ENCODE measurements at regions not wholly inside any gene's neighbourhood (a gene's known extent, or its start where the extent isn't known, plus 50 kb on each side); places are given as distances from the start of the nearest gene placed in this dataset.

DNA sequence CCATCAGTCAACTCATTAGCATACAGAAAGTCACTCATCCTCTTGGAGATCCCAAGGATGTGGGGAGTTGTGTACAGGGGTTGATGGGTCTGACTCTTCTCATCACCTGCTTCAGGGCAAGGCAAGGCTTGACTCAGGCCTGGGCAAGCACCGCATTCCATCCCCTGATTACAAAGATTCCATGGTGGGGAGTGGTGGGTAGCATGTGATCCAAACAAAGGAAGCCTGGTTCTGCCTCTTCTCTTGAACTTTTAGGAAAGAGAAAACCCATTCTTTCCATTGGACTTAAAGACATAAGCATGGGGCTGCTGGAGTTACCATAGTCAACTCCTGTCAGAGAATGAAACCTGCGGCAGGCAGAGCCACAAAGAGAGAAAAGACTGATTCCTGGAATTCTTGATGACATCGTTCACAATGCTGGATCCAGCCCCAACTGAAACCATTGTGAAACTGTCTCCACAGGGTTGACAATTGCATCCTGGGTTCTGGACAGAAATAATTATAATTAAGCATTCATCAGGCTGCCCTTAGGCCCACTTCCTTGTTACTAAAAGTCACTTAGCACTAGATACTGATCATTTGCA is 235.8 kb upstream of the KCNG1 start:
- no peaks in the 10 kb centered on the region for H3K27me3 ChIP-seq (ENCODE audit: control insufficient read depth, insufficient read depth, low read length, poor library complexity, severe bottlenecking)
- Mint-ChIP-seq H3K36me3 (ENCODE audit: low read depth) (peaks cover 8% of the 10 kb centered on the region), H3K4me1 (peaks cover 23% of the 10 kb centered on the region), H3K9me3 (peaks cover 4% of the 10 kb centered on the region), H3K4me3 (no peak overlapping the region), H3K27me3 (ENCODE audit: insufficient read depth) (peaks cover under 1% of the 10 kb centered on the region), H3K27ac (peak overlapping the region; percentile 74)
- no peak overlapping the region for H3K9ac ChIP-seq (ENCODE audit: extremely low read depth, low read length, poor library complexity, severe bottlenecking)
- peaks cover 5% of the 10 kb centered on the region for H3K9me3 ChIP-seq (ENCODE audit: control insufficient read depth, low read length)
- DNase-seq: no peak
- no peak overlapping the region for H3K4me3 ChIP-seq (ENCODE audit: low read length)
- no peaks in the 10 kb centered on the region for H3K4me1 ChIP-seq (ENCODE audit: control insufficient read depth, insufficient read depth, low read length)
- TF ChIP-seq, protein P1, sequence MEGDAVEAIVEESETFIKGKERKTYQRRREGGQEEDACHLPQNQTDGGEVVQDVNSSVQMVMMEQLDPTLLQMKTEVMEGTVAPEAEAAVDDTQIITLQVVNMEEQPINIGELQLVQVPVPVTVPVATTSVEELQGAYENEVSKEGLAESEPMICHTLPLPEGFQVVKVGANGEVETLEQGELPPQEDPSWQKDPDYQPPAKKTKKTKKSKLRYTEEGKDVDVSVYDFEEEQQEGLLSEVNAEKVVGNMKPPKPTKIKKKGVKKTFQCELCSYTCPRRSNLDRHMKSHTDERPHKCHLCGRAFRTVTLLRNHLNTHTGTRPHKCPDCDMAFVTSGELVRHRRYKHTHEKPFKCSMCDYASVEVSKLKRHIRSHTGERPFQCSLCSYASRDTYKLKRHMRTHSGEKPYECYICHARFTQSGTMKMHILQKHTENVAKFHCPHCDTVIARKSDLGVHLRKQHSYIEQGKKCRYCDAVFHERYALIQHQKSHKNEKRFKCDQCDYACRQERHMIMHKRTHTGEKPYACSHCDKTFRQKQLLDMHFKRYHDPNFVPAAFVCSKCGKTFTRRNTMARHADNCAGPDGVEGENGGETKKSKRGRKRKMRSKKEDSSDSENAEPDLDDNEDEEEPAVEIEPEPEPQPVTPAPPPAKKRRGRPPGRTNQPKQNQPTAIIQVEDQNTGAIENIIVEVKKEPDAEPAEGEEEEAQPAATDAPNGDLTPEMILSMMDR (conservative IDR thresholded peaks at IDR 0.05): no peak
- WGBS, 2 experiments (ENCODE audit: insufficient coverage in 1 of 2, insufficient read length in 1 of 2): 89 to 100% methylated on average over 2 to 3 of the region's 3 CpGs
- no peaks in the 10 kb centered on the region for H3K36me3 ChIP-seq (ENCODE audit: control insufficient read depth, insufficient read depth, low read length)
- H3K27ac ChIP-seq (ENCODE audit: low read depth, low read length): no peak overlapping the region

DNA sequence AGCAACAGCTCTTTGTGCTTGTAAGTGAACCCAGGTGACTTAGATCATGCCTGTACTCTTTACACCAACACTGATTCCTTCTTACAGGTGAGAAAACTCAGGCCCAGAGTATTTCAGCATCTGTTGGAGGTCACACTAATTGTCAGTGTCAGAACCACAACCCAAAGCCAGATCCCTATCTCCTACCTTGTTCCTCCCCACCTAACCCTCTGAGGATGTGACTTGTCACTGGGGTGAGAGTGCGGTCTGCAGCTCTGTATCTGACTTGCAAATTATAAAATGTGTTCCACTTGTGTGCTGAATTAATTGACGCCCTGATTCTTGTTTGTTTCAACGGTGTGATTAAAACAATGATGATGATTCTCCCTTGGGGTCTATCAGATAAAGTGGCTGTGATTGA is 232.5 kb upstream of the KCNG1 start:
- Histone ChIP-seq H3K9me3 (ENCODE audit: control insufficient read depth, low read length) (peaks cover 22% of the 10 kb centered on the region), H3K4me3 (ENCODE audit: low read length) (no peak overlapping the region), H3K9ac (ENCODE audit: extremely low read depth, low read length, poor library complexity, severe bottlenecking) (no peak overlapping the region), H3K4me1 (ENCODE audit: control insufficient read depth, insufficient read depth, low read length) (no peaks in the 10 kb centered on the region), H3K36me3 (ENCODE audit: control insufficient read depth, insufficient read depth, low read length) (no peaks in the 10 kb centered on the region), H3K27me3 (ENCODE audit: control insufficient read depth, insufficient read depth, low read length, poor library complexity, severe bottlenecking) (no peaks in the 10 kb centered on the region), H3K27ac (ENCODE audit: low read depth, low read length) (no peak overlapping the region)
- Mint-ChIP-seq H3K36me3 (ENCODE audit: low read depth) (peaks cover 11% of the 10 kb centered on the region), H3K4me3 (no peak overlapping the region), H3K4me1 (peaks cover 15% of the 10 kb centered on the region), H3K9me3 (peaks cover 21% of the 10 kb centered on the region), H3K27ac (no peak overlapping the region), H3K27me3 (ENCODE audit: insufficient read depth) (peaks cover 5% of the 10 kb centered on the region)
- TF ChIP-seq, protein P1 (conservative IDR thresholded peaks at IDR 0.05): no peak
- no peak for DNase-seq
- 87% methylated on average over 3 of the region's 3 CpGs for WGBS, 2 experiments (ENCODE audit: insufficient coverage in 1 of 2, insufficient read length in 1 of 2)

DNA sequence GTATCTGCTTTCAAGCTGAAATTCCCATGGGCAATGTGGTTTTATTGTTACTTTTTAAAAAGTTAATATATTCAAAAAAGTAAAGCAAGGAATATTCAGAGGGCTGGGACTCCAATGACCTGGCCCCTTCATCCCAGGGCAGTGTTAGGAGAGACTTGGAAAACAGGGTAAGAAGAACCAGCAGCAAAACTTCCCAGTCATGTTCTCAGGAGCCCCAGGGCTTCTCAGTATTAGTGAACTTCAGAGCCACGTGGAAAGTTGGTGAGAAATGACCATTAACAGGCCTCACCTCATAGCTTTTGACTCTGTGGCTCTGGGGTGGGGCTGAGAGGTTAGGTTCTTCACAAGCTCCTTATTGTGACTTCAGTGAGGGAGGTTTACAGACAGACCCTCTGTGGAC is 230.4 kb upstream of the KCNG1 start:
- Histone ChIP-seq H3K9me3 (ENCODE audit: control insufficient read depth, low read length) (peaks cover 22% of the 10 kb centered on the region), H3K27me3 (ENCODE audit: control insufficient read depth, insufficient read depth, low read length, poor library complexity, severe bottlenecking) (no peaks in the 10 kb centered on the region), H3K27ac (ENCODE audit: low read depth, low read length) (no peak overlapping the region), H3K36me3 (ENCODE audit: control insufficient read depth, insufficient read depth, low read length) (no peaks in the 10 kb centered on the region), H3K9ac (ENCODE audit: extremely low read depth, low read length, poor library complexity, severe bottlenecking) (no peak overlapping the region), H3K4me3 (ENCODE audit: low read length) (no peak overlapping the region), H3K4me1 (ENCODE audit: control insufficient read depth, insufficient read depth, low read length) (peaks cover 14% of the 10 kb centered on the region)
- Mint-ChIP-seq H3K36me3 (ENCODE audit: low read depth) (peaks cover 11% of the 10 kb centered on the region), H3K4me3 (no peak overlapping the region), H3K27me3 (ENCODE audit: insufficient read depth) (peaks cover 5% of the 10 kb centered on the region), H3K4me1 (peaks cover 16% of the 10 kb centered on the region), H3K9me3 (peaks cover 21% of the 10 kb centered on the region), H3K27ac (no peak overlapping the region)
- no peak for DNase-seq
- TF ChIP-seq, protein P1 (conservative IDR thresholded peaks at IDR 0.05): no peak
- WGBS, 2 experiments (ENCODE audit: insufficient coverage in 1 of 2, insufficient read length in 1 of 2): 80% methylated on average over 1 of the region's 1 CpG; no CpG with 5 or more reads in 1 of the 2 experiments

Measured in endodermal cell (in vitro differentiated cells).